HG02840 (cell line): ENCODE measurements at regions not wholly inside any gene's neighbourhood (a gene's known extent, or its start where the extent isn't known, plus 50 kb on each side); places are given as distances from the start of the nearest gene placed in this dataset.
"Not testable (repeated sequence)": the region's sequence is repeated elsewhere in the genome, so short reads cannot be mapped to it uniquely, and the experiment has no call there.

Experiments used
- ATAC-seq: cut with Tn5 transposase; IDR thresholded peaks from one replicate; pipeline ENCODE4 v1.9.1; 2021; ENCODE audit warnings: mild to moderate bottlenecking, moderate library complexity, moderate number of reproducible peaks; ENCODE audit not compliant: unreplicated experiment, low FRiP score

- ATAC-seq, result no peak
These were observed 1139.1 kb upstream of the CDH8 start for GRCh38 chr16:63175313-63175712.

GRCh38 chr16:63174801-63175200, 1138.6 kb upstream of the CDH8 start:
- ATAC-seq, result no peak

- ATAC-seq, result no peak
These were observed 1135.3 kb upstream of the CDH8 start for GRCh38 chr16:63171545-63171944.

GRCh38 chr16:63169100-63169499, 1132.9 kb upstream of the CDH8 start:
- ATAC-seq, result no peak

GRCh38 chr16:63157818-63158217, 1121.6 kb upstream of the CDH8 start:
- ATAC-seq, result no peak

GRCh38 chr16:63146251-63146650, 1110.0 kb upstream of the CDH8 start:
- ATAC-seq, result no peak

- ATAC-seq, result no peak
These were observed 1109.2 kb upstream of the CDH8 start for GRCh38 chr16:63145411-63145810.

- ATAC-seq, result no peak
These were observed 1098.8 kb upstream of the CDH8 start for GRCh38 chr16:63135069-63135468.

GRCh38 chr16:63131503-63131902, 1095.3 kb upstream of the CDH8 start:
- no peak for ATAC-seq

GRCh38 chr16:63130942-63131341, 1094.7 kb upstream of the CDH8 start:
- no peak for ATAC-seq

- no peak for ATAC-seq
These were observed 1093.3 kb upstream of the CDH8 start for GRCh38 chr16:63129411-63130125.

GRCh38 chr16:63119905-63120304, 1083.7 kb upstream of the CDH8 start:
- not testable (repeated sequence) for ATAC-seq

GRCh38 chr16:63100082-63100481, 1063.8 kb upstream of the CDH8 start:
- no peak for ATAC-seq

- no peak for ATAC-seq
These were observed 1060.6 kb upstream of the CDH8 start for GRCh38 chr16:63096857-63097256.

- ATAC-seq, result no peak
These were observed 1056.5 kb upstream of the CDH8 start for GRCh38 chr16:63092736-63093135.

- ATAC-seq, result no peak
These were observed 1045.9 kb upstream of the CDH8 start for GRCh38 chr16:63082101-63082500.

- no peak for ATAC-seq
These were observed 1044.5 kb upstream of the CDH8 start for GRCh38 chr16:63080746-63081145.

GRCh38 chr16:63069047-63069446, 1032.8 kb upstream of the CDH8 start:
- ATAC-seq, result no peak

GRCh38 chr16:63067141-63067540, 1030.9 kb upstream of the CDH8 start:
- ATAC-seq, result no peak

- no peak for ATAC-seq
These were observed 1030.3 kb upstream of the CDH8 start for GRCh38 chr16:63066552-63066951.

- no peak for ATAC-seq
These were observed 1025.1 kb upstream of the CDH8 start for GRCh38 chr16:63061319-63061718.

- ATAC-seq, result no peak
These were observed 1023.4 kb upstream of the CDH8 start for GRCh38 chr16:63059676-63060075.

- no peak for ATAC-seq
These were observed 1021.1 kb upstream of the CDH8 start for GRCh38 chr16:63057341-63057740.
